ENCODE measurements at regions not wholly inside any gene's neighbourhood (a gene's known extent, or its start where the extent isn't known, plus 50 kb on each side); places are given as distances from the start of the nearest gene placed in this dataset.

DNA sequence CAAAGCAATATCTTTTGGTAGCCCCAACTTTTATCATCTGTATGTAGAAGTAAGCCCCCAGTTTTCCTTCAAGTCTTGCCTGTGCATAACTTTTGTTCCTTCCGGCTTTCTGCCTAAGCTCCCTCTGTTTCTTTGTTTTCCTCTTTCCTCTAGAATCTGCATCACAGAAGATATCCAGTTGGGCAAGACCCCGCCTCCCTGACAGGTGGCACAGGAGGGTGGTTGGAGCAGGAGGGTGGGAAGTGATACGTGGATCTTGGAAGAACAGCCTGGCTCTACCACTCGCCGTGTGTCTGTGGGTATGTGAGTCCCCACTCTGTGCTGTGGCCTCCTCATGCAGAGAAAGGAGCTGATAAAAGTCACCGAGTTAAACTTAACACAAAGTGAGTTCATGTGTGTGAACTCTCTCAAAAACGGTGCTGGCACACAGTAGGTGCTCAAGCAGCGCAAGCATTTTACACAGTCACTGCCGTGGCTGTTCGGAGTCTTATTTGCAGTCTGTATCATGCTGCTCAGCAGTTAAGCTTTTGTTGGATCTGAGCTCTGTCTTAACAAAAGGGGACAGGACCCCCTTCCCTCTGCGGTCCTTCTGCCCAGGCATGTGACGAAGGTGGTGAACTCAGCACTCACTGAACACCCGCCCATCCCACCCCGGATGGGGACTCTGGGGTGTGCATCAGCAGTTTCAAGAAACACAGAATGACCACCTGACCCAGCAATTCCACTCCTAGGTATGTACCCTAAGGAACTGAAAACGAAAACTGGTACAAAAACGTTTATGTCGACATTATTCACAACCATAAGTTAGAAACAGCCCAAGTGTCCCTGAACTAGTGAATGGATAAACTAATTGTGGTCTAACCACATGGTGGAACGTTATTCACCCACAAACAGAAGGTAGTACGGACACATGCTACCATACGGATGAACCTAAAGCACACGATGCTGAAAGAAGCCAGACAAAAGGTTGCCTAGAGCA, 249.1 kb downstream of the CTTN start:
- TF ChIP-seq EZH2 (IDR thresholded peaks at IDR 0.05; ENCODE audit: borderline replicate concordance, low read depth, low read length, severe bottlenecking) = no peak
- TF ChIP-seq, protein P1, sequence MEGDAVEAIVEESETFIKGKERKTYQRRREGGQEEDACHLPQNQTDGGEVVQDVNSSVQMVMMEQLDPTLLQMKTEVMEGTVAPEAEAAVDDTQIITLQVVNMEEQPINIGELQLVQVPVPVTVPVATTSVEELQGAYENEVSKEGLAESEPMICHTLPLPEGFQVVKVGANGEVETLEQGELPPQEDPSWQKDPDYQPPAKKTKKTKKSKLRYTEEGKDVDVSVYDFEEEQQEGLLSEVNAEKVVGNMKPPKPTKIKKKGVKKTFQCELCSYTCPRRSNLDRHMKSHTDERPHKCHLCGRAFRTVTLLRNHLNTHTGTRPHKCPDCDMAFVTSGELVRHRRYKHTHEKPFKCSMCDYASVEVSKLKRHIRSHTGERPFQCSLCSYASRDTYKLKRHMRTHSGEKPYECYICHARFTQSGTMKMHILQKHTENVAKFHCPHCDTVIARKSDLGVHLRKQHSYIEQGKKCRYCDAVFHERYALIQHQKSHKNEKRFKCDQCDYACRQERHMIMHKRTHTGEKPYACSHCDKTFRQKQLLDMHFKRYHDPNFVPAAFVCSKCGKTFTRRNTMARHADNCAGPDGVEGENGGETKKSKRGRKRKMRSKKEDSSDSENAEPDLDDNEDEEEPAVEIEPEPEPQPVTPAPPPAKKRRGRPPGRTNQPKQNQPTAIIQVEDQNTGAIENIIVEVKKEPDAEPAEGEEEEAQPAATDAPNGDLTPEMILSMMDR (IDR thresholded peaks at IDR 0.05; ENCODE audit: borderline replicate concordance, extremely low read depth, low read length, poor library complexity, severe bottlenecking) = no peak
